D721Med (cell line): ENCODE measurements at regions not wholly inside any gene's neighbourhood (a gene's known extent, or its start where the extent isn't known, plus 50 kb on each side); places are given as distances from the start of the nearest gene placed in this dataset.
A peak's percentile ranks its signal among the peaks of the same experiment; 100 is the strongest.

ENCODE experiments used
- DNase-seq: peaks from one replicate; pipeline ENCODE4 v3.0.0; 2011; ENCODE audit warnings: low spot score; ENCODE audit not compliant: insufficient read length
- FAIRE-seq: peaks from 2 replicates; lab custom pipeline; 2011; peaks lifted over from hg19 to GRCh38; lab: Jason Lieb, UNC
- TF ChIP-seq, protein P1 (sequence below): IDR thresholded peaks from 2 replicates; pipeline ENCODE4 v1.5.1; 2012; ENCODE audit warnings: mild to moderate bottlenecking, control low read depth; ENCODE audit not compliant: insufficient read depth; ENCODE audit errors: missing control alignments

DNA sequence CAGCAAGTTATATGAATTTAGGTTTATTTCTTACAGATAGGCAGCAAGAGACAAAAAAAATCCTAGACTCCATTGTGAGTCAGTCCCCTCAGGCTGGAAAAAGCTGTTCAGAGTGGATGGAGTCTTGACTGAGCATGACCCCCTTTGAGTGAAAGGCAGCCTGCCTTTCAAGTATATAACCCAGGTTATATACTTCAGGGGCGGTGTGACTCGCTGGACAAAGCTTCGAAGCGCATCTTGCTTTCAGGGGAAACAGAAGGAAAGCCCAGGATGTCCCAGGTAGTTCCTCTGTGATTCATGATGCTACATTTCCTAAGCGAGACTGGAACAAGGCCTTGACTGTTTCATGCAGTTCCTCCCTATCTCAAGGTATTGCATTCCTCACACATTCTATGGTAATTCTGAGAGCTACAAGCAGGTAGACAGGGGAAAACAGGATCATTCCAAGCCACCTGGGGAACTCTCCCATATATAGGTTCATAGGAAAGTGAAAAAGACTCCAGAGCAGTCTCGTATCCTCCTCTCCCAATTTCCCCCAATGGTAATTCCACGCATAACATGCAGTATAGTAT is 1244.1 kb upstream of the CDH6 start:
- FAIRE-seq: no peak
- TF ChIP-seq, protein P1, sequence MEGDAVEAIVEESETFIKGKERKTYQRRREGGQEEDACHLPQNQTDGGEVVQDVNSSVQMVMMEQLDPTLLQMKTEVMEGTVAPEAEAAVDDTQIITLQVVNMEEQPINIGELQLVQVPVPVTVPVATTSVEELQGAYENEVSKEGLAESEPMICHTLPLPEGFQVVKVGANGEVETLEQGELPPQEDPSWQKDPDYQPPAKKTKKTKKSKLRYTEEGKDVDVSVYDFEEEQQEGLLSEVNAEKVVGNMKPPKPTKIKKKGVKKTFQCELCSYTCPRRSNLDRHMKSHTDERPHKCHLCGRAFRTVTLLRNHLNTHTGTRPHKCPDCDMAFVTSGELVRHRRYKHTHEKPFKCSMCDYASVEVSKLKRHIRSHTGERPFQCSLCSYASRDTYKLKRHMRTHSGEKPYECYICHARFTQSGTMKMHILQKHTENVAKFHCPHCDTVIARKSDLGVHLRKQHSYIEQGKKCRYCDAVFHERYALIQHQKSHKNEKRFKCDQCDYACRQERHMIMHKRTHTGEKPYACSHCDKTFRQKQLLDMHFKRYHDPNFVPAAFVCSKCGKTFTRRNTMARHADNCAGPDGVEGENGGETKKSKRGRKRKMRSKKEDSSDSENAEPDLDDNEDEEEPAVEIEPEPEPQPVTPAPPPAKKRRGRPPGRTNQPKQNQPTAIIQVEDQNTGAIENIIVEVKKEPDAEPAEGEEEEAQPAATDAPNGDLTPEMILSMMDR: no peak
- no peak for DNase-seq

GRCh38 chr5:29944327-29944726 is 1249.2 kb upstream of the CDH6 start:
- TF ChIP-seq, protein P1: no peak
- DNase-seq: no peak
- FAIRE-seq: no peak

GRCh38 chr5:29942089-29942488 is 1251.4 kb upstream of the CDH6 start:
- FAIRE-seq: peak; percentile 53
- DNase-seq: no peak
- TF ChIP-seq, protein P1: no peak

GRCh38 chr5:29939988-29940387 is 1253.5 kb upstream of the CDH6 start:
- no peak for FAIRE-seq
- TF ChIP-seq, protein P1: no peak
- no peak for DNase-seq

GRCh38 chr5:29935371-29935770 is 1258.1 kb upstream of the CDH6 start:
- TF ChIP-seq, protein P1: no peak
- DNase-seq (no peak), FAIRE-seq (no peak)

- DNase-seq (no peak), FAIRE-seq (no peak)
- TF ChIP-seq, protein P1: no peak
These were observed 1263.2 kb upstream of the CDH6 start for GRCh38 chr5:29930316-29930715.

- TF ChIP-seq, protein P1: no peak
- FAIRE-seq (no peak), DNase-seq (no peak)
These were observed 1269.4 kb upstream of the CDH6 start for GRCh38 chr5:29924107-29924506.
